Peyer's patch (tissue), 4 donors: ENCODE measurements at regions not wholly inside any gene's neighbourhood (a gene's known extent, or its start where the extent isn't known, plus 50 kb on each side); places are given as distances from the start of the nearest gene placed in this dataset.

Experiments used
- POLR2A ChIP-seq, 2 donors: fragments of 450-650 bp; IDR thresholded peaks; one replicate each; pipeline ENCODE4 v1.5.1; 2017; ENCODE audit warnings: antibody characterized with exemption in 2 of 2, mild to moderate bottlenecking in 2 of 2, moderate library complexity in 2 of 2
- TF ChIP-seq, protein P1 (sequence below), 6 experiments: fragments of 450-650 bp in 4 of 6; fragments of 200-600 bp in 2 of 6; sonication (generic) in 1 of 6; IDR thresholded peaks; one replicate each; pipeline ENCODE4 v1.5.1; 2017 to 2019; ENCODE audit warnings: antibody characterized with exemption in 6 of 6, mild to moderate bottlenecking in 3 of 6, moderate library complexity in 1 of 6

GRCh38 chr7:149713731-149714068 lies 59.7 kb downstream of the ZNF467 start:
- TF ChIP-seq, protein P1, sequence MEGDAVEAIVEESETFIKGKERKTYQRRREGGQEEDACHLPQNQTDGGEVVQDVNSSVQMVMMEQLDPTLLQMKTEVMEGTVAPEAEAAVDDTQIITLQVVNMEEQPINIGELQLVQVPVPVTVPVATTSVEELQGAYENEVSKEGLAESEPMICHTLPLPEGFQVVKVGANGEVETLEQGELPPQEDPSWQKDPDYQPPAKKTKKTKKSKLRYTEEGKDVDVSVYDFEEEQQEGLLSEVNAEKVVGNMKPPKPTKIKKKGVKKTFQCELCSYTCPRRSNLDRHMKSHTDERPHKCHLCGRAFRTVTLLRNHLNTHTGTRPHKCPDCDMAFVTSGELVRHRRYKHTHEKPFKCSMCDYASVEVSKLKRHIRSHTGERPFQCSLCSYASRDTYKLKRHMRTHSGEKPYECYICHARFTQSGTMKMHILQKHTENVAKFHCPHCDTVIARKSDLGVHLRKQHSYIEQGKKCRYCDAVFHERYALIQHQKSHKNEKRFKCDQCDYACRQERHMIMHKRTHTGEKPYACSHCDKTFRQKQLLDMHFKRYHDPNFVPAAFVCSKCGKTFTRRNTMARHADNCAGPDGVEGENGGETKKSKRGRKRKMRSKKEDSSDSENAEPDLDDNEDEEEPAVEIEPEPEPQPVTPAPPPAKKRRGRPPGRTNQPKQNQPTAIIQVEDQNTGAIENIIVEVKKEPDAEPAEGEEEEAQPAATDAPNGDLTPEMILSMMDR (IDR thresholded peaks at IDR 0.05) = no peak
- TF ChIP-seq POLR2A (IDR thresholded peaks at IDR 0.05) = no peak
